HG03159 (cell line): ENCODE measurements at regions not wholly inside any gene's neighbourhood (a gene's known extent, or its start where the extent isn't known, plus 50 kb on each side); places are given as distances from the start of the nearest gene placed in this dataset.

Experiments used
- ATAC-seq: cut with Tn5 transposase; IDR thresholded peaks from one replicate; pipeline ENCODE4 v1.9.1; 2021; ENCODE audit warnings: mild to moderate bottlenecking, moderate library complexity; ENCODE audit not compliant: unreplicated experiment

DNA sequence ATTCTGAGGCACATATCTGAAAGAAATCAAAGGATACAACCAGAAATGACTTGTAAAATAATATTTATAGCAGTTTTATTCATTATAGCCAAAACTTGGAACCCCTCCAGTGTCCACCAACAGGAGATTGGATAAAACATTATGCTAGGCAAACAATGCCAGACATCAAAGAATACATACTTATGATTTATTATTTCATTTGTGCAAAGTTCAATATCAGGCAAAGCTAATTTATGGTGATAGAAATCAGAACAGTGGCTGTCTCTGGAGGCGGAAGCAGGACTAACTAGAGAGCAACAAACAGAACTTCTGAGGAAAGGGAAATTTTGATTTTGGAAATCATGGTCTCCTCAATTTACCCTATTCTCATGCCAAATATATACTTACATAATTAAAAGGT lies 193.1 kb downstream of the ICE1 start:
- no peak for ATAC-seq

DNA sequence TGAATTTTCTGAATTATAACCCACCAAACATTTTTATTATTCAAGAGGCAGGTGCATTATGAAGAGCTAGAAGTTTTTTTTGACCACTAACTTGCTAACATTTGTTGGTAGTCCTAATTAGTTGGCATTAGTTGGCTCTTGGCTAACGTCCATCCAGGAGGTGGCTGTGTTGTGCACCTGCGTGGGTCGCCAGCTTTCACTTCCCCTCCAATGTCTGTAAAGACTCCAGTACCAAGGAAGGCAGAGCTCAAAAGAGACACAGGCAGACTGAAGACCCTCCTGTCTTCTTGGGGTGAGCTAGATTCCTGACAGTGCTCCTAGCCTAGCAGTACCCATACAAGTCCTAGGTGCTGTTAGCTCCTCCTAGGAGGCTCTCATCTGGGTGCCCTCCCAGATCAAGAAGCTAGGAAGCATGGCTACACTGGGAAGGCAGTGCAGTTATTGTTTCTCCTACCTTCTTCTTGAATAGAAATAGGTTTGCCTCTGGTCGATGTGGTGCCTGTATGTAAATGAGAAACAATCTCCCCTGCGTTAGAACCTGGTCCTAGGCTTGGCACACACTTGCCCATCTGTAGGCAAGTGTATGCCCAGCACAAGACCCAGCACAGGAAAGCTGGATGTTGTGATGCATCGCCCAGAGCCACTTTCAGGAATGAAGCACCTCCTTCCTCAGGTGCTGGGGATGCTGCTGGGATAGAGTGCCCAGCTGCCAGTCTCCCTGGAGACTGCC lies 190.9 kb downstream of the ICE1 start:
- no peak for ATAC-seq

DNA sequence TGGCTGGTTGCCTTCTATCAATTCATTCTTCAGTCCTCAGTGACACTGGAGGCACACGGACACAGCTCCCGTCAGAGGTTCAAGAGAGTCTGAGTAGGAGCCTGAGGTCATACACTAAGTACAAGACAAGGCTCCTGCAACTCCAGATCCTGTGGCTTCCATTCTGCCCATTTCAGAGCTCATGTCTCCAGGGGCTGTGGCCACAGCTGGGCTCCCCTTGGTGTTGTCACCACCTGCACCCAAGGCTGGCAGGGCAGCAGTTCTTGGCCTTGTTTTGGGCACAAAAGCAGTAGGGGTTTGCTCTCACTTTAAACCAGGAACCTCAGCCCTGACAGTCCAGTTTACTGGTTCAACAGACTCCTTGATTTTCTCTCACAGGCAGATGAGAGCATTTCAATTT lies 189.6 kb downstream of the ICE1 start:
- ATAC-seq: no peak

DNA sequence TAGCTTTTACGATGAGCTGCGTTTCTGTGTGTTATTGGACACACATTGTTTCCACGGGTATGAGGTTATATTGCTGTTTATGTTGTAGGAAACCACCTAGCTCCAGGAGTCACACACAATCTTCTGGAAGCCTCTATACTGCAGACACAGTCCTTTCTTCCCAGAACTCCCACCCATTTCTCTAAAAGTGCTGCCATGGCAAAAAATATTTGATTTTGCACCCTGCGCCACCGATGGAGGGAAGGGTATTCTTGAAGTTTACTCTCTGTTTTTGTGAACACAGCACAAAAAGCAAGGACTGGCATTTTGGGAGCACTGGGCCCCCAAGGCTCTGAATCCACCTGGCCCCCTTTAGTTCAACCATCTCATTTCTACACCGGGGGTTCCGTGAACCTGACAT lies 187.5 kb downstream of the ICE1 start:
- ATAC-seq: no peak

DNA sequence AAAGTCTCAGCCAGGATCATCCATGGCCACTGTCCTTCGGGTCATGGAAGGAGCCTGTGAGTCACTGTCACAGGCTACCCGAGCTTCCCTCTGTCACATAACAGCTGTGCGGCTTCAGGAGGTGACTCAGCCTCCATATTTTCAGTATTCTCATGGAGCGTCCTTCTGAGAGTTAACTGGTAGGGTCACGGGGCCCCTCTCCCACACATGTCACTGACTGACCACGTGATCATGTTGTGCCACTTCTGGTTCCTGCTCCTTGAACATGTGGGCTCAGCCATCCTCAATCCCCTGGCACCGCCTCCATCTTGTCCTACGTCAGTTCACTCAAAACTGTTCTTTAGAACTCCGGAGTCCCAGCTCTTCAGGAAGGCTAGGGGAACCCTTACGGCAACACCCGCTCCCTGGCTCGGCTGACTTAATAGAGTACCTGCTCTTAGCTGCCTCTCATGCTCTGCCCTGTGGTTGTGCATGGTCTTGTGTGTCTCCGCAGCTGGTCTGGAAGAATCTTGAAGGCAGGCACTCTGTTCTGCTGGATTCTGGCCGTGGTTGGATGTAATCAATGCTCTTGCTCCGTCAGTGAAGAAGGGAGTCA lies 182.8 kb downstream of the ICE1 start:
- ATAC-seq: no peak

DNA sequence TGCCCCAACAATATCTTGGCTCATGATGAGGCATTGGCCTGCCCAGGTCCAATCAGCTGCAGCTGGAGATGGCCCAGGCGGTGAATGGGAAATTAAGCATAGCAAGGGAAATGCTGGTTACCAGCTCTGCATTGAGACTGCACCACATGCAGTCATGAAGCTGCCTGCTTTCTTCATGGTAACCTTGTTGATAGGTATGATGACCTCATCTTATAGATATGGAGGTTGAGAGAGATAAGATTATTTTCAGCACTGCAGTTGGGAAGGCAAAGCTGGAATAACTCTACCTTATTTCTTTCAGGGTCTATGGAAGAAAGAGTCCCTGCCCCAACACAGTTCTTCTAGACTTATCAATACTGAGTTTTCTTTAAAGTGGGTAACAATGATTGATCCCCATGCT lies 180.1 kb downstream of the ICE1 start:
- no peak for ATAC-seq

DNA sequence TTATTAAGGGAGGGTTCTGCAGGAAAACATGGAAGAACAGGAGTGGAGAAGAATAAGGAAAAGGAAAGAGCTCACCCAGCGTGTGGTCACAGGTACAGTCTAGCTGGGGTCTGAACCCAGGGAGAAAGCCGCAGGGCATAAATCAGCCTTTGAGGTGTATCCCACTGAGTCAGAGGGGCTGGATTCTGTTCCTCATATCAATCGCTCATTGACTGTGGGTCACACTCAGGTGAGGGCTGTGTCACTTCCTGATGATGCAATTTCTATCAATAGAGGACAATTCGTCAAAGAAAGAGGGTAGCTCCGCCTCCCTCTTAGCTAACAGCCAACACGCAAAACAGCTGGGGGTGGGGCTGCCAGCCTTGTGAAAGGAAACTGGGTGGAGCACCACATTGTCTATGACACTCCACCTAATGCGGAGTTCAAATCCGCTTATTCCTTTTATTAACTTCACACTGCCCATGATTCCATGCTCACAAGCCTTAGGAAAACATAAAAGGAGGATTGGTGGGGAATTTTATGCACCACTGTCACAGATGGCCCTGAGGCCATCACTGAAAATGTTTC lies 176.2 kb downstream of the ICE1 start:
- no peak for ATAC-seq

DNA sequence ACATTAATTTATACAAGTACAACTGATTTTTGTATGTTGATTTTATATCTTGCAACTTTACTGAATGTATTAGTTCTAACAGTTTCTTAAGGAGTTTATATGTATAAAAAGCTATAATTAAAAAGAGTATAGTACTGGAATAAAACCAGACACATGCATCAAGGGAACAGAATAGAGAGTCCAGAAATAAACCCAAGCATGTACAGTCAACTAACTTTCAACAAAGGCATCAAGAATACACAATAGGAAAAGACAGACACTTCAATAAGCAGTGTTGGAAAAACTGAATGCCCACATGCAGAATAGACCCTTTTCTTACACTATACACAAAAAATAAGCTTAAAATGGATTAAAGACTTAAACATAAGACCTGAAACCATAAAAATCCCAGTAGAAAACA lies 170.9 kb downstream of the ICE1 start:
- ATAC-seq: no peak

DNA sequence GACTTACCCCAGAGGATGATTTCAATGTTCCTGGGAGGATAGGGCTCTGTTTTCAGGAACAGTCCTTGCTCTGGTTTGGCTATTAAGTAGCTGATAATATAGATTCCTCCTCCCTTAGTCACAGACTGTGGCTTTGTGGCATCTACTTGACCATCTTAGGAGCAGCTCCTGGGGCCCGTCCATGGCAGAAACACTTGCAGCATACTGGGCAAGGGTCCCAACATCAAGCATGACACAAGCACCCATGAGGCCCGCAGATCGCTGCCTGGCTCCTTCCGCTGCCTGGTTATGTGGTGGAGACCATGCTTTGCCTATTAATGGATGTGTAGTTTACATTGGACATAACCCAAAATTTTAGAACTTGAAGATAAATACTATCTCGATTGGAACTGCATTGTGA lies 170.1 kb downstream of the ICE1 start:
- no peak for ATAC-seq

DNA sequence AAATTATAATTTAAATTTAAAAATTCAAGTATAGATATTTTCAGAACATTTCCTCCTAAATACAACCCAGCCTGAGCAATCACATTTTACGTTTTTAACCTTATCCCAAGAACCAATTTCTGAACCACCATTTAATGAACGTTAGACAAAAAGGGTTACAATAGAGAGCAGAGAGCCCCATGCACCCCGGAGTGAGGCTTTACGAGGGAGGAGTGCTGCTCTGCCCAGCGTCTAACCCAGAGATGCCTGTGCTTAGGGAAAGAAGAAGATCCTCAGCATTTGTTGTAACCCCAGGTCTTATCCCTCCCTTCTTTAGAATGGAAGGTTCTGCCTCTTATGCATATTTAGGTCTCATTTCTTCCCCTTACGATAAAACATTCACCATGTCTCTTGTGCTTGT lies 169.1 kb downstream of the ICE1 start:
- no peak for ATAC-seq

DNA sequence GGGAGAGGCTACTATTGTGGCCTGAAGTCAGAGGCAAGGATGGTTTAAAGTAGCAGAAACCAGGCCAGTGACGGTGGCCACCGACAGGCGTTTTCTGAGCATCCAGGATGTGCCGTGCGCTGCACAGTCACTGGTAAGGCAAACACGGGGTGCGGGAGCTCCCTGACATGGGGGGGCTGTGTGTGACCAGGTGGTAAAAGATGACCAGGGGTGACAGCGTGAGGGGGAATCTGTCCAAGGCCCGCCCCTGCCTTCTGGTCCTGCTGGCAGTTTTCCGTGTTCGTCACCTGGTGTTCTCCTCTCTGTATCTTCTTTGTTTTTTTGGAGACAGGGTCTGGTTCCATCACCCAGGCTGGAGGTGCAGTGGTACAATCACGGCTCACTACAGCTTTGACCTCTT lies 167.4 kb downstream of the ICE1 start:
- no peak for ATAC-seq

DNA sequence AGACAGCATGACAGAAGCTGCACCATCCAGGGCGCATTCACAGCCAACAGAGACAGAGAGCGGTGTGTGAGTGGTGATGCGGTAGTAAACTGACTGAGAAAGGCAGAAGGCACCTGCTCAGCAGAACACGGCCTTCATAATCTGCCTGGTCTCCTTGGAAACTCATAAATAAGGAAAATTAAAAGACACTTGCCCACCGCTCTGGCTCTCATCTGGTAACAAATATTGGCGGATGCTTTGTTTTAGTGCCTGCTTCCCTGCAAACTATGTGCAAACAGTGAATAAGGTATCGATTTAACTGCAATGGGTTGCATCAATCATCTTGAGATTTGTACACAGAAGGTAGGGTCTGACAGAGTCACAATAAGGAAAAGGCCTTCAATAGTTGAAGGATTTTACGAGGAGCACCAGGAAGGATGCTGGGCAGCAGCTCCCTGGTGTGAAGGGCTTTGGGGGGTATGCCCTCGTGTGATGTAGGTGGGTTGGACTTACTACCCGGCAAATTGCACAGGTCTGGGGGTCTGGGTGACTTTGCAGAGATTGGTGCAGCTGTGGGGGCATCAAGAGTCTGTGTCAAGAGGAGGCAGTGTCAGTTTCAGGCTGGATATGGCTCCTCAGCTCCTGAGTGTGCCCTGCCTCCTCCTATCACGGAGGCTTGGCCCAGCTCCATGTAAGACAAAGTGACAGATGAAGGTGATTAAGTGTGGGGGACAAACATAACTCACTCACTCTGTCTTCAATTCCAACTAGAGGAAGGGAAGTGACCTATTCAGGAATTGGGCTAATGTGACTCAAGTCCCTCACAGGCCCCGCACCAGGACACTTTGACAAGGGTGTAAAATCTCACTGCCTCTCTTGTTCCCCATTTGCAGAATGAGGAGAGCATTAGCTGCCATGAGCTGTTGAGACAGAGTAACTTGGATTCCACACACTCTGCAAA lies 166.7 kb downstream of the ICE1 start:
- ATAC-seq: no peak

DNA sequence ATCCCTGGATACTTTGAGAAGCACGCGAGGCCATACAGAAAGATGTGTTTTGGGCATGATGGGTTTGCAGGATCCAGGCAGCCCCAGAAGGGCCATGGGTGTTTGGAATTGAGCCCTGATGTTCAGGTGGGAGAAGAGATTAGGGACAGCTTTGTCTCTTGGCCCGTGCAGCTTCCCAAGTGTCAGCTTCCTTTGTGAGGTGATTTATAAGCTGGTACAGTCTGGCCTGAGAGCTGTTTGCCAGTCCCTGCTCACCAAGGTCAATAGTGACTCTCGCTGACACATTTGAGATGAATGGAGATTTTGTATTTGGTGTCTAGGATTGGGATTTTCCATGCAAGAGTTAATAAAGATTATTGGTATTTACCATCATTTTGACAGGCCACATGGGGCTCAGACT lies 165.9 kb downstream of the ICE1 start:
- ATAC-seq: no peak

DNA sequence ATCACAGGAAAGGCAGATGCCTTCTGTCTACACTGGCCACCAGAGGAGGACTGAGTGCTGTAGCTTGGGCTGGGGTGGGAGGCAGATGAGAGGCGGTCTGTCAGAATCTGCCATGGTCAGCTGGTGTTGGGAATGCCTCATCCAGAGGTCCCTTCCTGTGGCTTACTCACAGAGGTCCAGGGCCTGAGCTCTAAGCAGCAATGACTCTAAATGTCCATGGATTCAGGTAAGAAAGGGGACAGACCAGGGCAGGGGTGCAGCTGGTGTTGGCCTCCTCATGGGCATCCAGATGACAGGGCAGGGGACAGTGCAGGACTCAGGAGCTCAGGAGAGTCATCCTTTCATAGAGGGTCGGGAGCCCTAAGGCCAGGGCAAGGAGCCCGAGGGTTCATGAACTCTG lies 165.0 kb downstream of the ICE1 start:
- no peak for ATAC-seq

DNA sequence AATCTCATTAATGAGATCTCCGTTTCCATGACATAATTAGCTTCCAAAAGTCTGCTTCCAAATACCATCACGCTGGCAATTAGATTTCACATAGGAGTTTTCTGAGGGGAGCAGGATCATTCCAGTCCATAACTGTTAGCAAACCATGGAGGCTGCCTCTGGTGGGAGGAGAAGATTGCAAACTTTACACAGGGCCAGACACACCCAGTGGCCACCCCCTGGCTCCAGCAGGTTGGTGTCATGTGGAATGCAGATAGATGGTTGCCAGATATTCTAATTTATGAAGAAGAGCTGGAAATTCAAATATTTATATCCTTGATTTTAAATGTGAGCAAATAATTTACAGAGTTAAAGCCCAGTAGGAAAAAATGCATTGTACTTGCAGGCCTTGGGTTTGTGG lies 164.2 kb downstream of the ICE1 start:
- no peak for ATAC-seq

DNA sequence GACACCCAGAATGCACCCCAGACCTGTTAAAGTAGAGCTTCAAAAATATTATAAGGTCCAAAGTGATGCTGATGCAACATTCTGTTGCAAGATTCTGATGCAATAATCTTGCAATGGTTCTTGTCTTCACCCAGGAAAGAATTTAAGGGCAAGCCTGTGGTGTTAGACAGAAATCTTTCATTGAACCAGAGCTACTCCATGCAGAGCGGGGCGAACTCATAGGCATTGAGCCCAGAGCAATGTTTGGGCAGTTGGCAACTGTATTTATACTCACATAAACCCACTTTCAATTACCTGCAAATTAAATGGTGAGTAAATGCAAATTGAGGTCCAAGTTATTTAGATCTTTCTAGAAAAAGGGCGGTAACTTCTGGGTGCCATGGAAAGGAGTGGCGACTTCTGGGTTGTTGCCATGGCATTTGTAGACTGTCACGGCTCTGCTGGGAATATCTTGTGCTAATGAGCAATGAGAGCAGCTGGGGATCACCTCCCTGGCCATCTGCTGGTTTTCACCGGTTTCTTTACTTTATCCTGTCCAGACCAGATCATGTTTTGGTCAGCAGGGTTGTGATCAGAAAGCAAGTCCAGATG lies 163.4 kb downstream of the ICE1 start:
- ATAC-seq: no peak

DNA sequence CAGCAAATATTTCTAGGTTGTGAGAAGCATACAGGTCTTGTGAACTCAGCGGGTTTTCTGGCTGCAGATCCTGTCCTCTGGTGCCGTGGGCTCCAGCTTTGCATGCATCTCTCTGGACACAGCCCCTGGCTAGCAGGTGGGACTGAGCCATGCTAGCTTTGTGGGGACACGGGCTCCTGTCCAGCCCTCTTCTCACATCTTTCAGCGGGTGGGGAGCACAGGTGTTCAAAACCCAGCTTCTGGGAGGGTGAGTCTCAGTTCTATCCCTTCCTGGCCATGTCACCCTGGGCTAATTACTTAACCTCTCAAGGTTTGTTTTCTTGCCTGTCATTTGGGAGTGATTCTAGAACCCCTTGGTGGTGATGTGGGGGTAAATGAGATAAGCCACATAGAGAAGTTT lies 162.3 kb downstream of the ICE1 start:
- no peak for ATAC-seq

DNA sequence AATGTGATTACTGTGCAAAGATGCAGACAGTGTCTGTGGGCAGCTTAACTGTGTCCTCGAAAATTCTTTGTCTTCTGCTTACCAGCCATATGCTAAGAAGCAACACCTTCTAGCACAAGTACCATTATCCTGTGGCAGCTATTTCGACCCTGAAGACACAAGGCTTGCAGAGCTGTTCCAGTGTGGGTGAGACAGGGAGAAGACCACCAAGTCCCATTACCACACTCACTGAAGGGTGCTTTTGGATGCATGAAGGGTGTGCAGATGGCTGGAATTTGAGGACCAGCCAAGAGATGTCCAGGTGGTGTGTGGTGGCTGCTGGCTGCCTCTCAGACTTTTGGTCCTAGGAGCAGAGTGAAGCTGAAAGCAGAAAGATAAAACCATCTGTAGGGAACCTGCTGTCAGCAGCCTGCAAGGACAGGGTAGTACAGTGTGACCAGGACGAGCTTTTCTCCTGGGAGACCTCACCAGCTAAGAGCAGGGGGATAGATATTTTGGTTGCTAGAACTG lies 161.8 kb downstream of the ICE1 start:
- ATAC-seq: no peak

DNA sequence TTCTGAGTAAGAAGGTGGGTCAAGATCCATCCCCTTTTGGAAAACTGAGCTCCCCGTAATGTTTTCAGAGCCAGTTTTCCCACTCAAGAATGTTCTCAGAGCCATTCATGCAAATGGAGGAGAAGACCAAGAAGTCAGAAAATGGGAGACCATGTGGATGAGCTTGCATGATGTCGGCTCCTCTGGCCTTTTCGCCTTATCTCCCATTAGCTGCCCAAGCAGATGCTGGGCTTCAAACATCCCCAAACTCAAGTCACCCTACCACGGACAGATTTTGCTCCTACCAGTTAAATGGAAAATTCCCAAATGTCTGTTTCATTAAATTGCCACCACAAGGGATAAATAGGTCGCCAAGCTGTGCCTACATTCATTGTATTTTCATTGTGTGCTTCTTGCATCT lies 161.4 kb downstream of the ICE1 start:
- ATAC-seq: no peak

DNA sequence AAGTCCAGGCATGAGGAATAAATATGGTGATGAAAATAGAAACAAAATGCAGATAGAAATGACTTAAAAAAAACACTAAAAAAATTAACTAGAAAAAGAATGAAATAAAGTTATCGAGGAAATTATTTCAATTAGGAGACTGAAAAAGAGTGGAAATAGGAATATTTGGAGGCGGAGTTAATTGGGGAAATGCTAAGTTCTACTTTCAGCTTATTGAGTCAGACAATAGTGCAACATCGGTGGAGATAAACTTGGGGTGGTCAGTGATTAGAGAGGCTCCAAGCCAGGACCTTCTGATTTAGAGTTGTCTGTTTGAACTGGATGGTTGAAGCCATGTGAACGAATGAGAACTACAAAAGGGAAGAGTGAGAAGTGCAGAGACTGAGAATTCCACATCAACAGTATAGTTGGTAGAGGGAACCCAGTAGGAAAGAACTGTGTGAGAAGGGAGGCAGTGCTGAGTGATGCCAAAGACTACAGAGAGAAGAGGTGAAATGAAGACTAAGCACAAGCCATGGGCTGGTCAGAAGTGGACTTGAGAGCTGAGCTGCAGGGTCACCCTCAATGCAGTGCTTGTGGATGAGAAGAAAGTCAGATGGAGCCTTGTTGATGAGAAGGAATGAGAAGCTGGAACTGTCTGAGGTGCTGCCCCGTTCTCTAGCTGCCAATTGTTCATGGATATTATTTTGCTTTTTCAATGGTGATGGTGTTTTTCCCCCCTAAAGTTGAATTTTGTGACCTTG lies 160.7 kb downstream of the ICE1 start:
- no peak for ATAC-seq
